WTC11 (cell line): ENCODE measurements at regions not wholly inside any gene's neighbourhood (a gene's known extent, or its start where the extent isn't known, plus 50 kb on each side); places are given as distances from the start of the nearest gene placed in this dataset.

ENCODE experiments used
- ATAC-seq: fragments of 200-7000 bp; cut with Tn5 transposase; 2 replicates; pipeline ENCODE4 v1.10.0; 2021; ENCODE audit warnings: mild to moderate bottlenecking, moderate library complexity
- CTCF ChIA-PET: fragments of 300-600 bp; sonication (Branson Sonifier 250); formaldehyde crosslinking; loops from one replicate; lab custom pipeline; 2021; ENCODE audit warnings: antibody characterized with exemption; lab: Charles Lee
- POLR2A ChIA-PET: fragments of 350-600 bp; sonication (Branson Sonifier 250); formaldehyde crosslinking; loops from one replicate; lab custom pipeline; 2021; ENCODE audit warnings: antibody characterized with exemption; lab: Charles Lee
- DNase-seq: peaks from one replicate; pipeline ENCODE4 v3.0.0; 2021; ENCODE audit warnings: low spot score
- H3K27ac Mint-ChIP-seq: 2 replicates; pipeline ENCODE4 v1.8.0; 2021; ENCODE audit warnings: mixed read lengths
- H3K27me3 Mint-ChIP-seq: 2 replicates; pipeline ENCODE4 v1.8.0; 2021; ENCODE audit warnings: low read depth, mild to moderate bottlenecking, moderate library complexity, mixed read lengths
- H3K36me3 Mint-ChIP-seq: 2 replicates; pipeline ENCODE4 v1.8.0; 2021; ENCODE audit warnings: mixed read lengths
- H3K4me1 Mint-ChIP-seq: 2 replicates; pipeline ENCODE4 v1.8.0; 2022; ENCODE audit warnings: mixed read lengths
- H3K4me3 Mint-ChIP-seq: 2 replicates; pipeline ENCODE4 v1.8.0; 2021; ENCODE audit warnings: mild to moderate bottlenecking, moderate library complexity, mixed read lengths
- H3K9me3 Mint-ChIP-seq: 2 replicates; pipeline ENCODE4 v1.8.0; 2021; ENCODE audit warnings: mixed read lengths
- AR ChIP-seq: fragments of 250-450 bp; sonication (Bioruptor Pico); IDR thresholded peaks from 2 replicates; pipeline ENCODE4 v1.9.0; 2021; ENCODE audit warnings: mild to moderate bottlenecking
- CREB1 ChIP-seq: sonication (generic); formaldehyde crosslinking; IDR thresholded peaks from 2 replicates; pipeline ENCODE4 v1.8.0; 2023; ENCODE audit warnings: mild to moderate bottlenecking, missing genetic modification reagents
- ETV6 ChIP-seq: sonication (generic); formaldehyde crosslinking; IDR thresholded peaks from 2 replicates; pipeline ENCODE4 v1.8.1; 2022; ENCODE audit warnings: mild to moderate bottlenecking, missing genetic modification reagents
- HMGA2 ChIP-seq: fragments of 250-450 bp; sonication (Bioruptor Pico); IDR thresholded peaks from 2 replicates; pipeline ENCODE4 v1.4.0; 2021; ENCODE audit warnings: mild to moderate bottlenecking, moderate library complexity
- IRF1 ChIP-seq: sonication (generic); formaldehyde crosslinking; IDR thresholded peaks from 2 replicates; pipeline ENCODE4 v1.8.0; 2023; ENCODE audit warnings: missing genetic modification reagents
- KAT7 ChIP-seq: sonication (generic); formaldehyde crosslinking; IDR thresholded peaks from 2 replicates; pipeline ENCODE4 v1.8.1; 2023; ENCODE audit warnings: missing genetic modification reagents, mild to moderate bottlenecking, borderline replicate concordance
- NFE2L1 ChIP-seq: sonication (generic); formaldehyde crosslinking; IDR thresholded peaks from 2 replicates; pipeline ENCODE4 v1.8.1; 2023; ENCODE audit warnings: missing genetic modification reagents
- RORB ChIP-seq: fragments of 250-450 bp; sonication (Bioruptor Pico); IDR thresholded peaks from 2 replicates; pipeline ENCODE4 v1.9.0; 2021; ENCODE audit warnings: mild to moderate bottlenecking
- SMAD3 ChIP-seq: sonication (generic); formaldehyde crosslinking; IDR thresholded peaks from 2 replicates; pipeline ENCODE4 v1.8.0; 2022; ENCODE audit warnings: missing genetic modification reagents, mild to moderate bottlenecking, borderline replicate concordance
- USF1 ChIP-seq: sonication (generic); formaldehyde crosslinking; IDR thresholded peaks from 2 replicates; pipeline ENCODE4 v1.8.0; 2022; ENCODE audit warnings: mild to moderate bottlenecking, missing genetic modification reagents
- ZNF138 ChIP-seq: sonication (generic); formaldehyde crosslinking; conservative IDR thresholded peaks from 2 replicates; pipeline ENCODE4 v1.8.1; 2022; ENCODE audit warnings: mild to moderate bottlenecking, moderate library complexity, missing genetic modification reagents
- ZNF317 ChIP-seq: sonication (generic); formaldehyde crosslinking; IDR thresholded peaks from 2 replicates; pipeline ENCODE4 v1.8.1; 2023; ENCODE audit warnings: low read depth, mild to moderate bottlenecking, moderate library complexity, missing genetic modification reagents, borderline replicate concordance
- ZNF396 ChIP-seq: fragments of 250-450 bp; sonication (Bioruptor Pico); IDR thresholded peaks from 2 replicates; pipeline ENCODE4 v1.8.0; 2021; ENCODE audit warnings: mild to moderate bottlenecking, moderate library complexity, borderline replicate concordance
- ZNF416 ChIP-seq: fragments of 250-450 bp; sonication (Bioruptor Pico); IDR thresholded peaks from 2 replicates; pipeline ENCODE4 v1.9.0; 2021; ENCODE audit warnings: mild to moderate bottlenecking, inconsistent platforms
- ZNF425 ChIP-seq: fragments of 250-450 bp; sonication (Bioruptor Pico); conservative IDR thresholded peaks from 2 replicates; pipeline ENCODE4 v1.9.0; 2021; ENCODE audit warnings: mild to moderate bottlenecking
- TF ChIP-seq, protein P1 (sequence below): fragments of 250-450 bp; sonication (Bioruptor Pico); IDR thresholded peaks from 2 replicates; pipeline ENCODE4 v1.8.0; 2021; ENCODE audit warnings: mild to moderate bottlenecking
- TF ChIP-seq, protein P2 (sequence below): sonication (generic); formaldehyde crosslinking; IDR thresholded peaks from 2 replicates; pipeline ENCODE4 v1.8.1; 2022; ENCODE audit warnings: mild to moderate bottlenecking, missing genetic modification reagents, moderate library complexity, borderline replicate concordance
- TF ChIP-seq, protein P3 (sequence below): sonication (generic); formaldehyde crosslinking; IDR thresholded peaks from 2 replicates; pipeline ENCODE4 v1.8.1; 2023; ENCODE audit warnings: mild to moderate bottlenecking, missing genetic modification reagents, moderate library complexity
- TF ChIP-seq, protein P4 (sequence below): sonication (generic); formaldehyde crosslinking; IDR thresholded peaks from 2 replicates; pipeline ENCODE4 v1.8.0; 2023; ENCODE audit warnings: missing genetic modification reagents, mild to moderate bottlenecking, borderline replicate concordance
- TF ChIP-seq, protein P5 (sequence below): sonication (generic); formaldehyde crosslinking; IDR thresholded peaks from 2 replicates; pipeline ENCODE4 v1.8.0; 2022; ENCODE audit warnings: mild to moderate bottlenecking, missing genetic modification reagents

DNA sequence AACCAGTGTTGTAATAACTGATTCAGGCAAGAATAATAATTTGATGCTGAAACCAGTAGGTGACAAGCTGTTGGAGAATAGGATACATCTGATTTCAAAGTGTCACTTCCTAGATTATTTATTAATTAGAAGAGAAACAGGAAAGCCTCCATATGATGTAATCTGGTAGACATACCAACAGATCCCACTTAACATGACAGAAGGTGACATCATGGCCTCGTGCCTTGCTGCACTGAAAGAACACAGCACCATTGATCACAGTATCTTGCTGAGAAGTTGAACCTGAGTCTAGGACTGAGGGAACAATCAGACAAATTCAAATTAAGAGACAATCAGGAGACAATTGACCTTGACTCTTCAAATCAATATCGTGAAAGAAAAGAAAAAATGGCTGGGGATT lies 131.6 kb upstream of the DLGAP1 start:
- TF ChIP-seq, protein P1, sequence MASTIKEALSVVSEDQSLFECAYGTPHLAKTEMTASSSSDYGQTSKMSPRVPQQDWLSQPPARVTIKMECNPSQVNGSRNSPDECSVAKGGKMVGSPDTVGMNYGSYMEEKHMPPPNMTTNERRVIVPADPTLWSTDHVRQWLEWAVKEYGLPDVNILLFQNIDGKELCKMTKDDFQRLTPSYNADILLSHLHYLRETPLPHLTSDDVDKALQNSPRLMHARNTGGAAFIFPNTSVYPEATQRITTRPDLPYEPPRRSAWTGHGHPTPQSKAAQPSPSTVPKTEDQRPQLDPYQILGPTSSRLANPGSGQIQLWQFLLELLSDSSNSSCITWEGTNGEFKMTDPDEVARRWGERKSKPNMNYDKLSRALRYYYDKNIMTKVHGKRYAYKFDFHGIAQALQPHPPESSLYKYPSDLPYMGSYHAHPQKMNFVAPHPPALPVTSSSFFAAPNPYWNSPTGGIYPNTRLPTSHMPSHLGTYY: no peak
- TF ChIP-seq, protein P2, sequence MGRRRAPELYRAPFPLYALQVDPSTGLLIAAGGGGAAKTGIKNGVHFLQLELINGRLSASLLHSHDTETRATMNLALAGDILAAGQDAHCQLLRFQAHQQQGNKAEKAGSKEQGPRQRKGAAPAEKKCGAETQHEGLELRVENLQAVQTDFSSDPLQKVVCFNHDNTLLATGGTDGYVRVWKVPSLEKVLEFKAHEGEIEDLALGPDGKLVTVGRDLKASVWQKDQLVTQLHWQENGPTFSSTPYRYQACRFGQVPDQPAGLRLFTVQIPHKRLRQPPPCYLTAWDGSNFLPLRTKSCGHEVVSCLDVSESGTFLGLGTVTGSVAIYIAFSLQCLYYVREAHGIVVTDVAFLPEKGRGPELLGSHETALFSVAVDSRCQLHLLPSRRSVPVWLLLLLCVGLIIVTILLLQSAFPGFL: no peak
- TF ChIP-seq CREB1: no peak
- no peak for TF ChIP-seq HMGA2 (CRISPR knock-in tag)
- TF ChIP-seq ZNF317 (CRISPR knock-in tag): no peak
- TF ChIP-seq RORB (CRISPR knock-in tag): no peak
- no peak for TF ChIP-seq ETV6
- no peak for TF ChIP-seq ZNF138
- no peak for TF ChIP-seq IRF1 (CRISPR knock-in tag)
- no peak for TF ChIP-seq SMAD3 (CRISPR knock-in tag)
- TF ChIP-seq, protein P3, sequence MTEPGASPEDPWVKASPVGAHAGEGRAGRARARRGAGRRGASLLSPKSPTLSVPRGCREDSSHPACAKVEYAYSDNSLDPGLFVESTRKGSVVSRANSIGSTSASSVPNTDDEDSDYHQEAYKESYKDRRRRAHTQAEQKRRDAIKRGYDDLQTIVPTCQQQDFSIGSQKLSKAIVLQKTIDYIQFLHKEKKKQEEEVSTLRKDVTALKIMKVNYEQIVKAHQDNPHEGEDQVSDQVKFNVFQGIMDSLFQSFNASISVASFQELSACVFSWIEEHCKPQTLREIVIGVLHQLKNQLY (CRISPR knock-in tag): no peak
- no peak for TF ChIP-seq USF1 (CRISPR knock-in tag)
- no peak for TF ChIP-seq NFE2L1
- TF ChIP-seq ZNF396 (CRISPR knock-in tag): no peak
- no peak for TF ChIP-seq AR (CRISPR knock-in tag)
- TF ChIP-seq ZNF425 (CRISPR knock-in tag): no peak
- TF ChIP-seq, protein P4, sequence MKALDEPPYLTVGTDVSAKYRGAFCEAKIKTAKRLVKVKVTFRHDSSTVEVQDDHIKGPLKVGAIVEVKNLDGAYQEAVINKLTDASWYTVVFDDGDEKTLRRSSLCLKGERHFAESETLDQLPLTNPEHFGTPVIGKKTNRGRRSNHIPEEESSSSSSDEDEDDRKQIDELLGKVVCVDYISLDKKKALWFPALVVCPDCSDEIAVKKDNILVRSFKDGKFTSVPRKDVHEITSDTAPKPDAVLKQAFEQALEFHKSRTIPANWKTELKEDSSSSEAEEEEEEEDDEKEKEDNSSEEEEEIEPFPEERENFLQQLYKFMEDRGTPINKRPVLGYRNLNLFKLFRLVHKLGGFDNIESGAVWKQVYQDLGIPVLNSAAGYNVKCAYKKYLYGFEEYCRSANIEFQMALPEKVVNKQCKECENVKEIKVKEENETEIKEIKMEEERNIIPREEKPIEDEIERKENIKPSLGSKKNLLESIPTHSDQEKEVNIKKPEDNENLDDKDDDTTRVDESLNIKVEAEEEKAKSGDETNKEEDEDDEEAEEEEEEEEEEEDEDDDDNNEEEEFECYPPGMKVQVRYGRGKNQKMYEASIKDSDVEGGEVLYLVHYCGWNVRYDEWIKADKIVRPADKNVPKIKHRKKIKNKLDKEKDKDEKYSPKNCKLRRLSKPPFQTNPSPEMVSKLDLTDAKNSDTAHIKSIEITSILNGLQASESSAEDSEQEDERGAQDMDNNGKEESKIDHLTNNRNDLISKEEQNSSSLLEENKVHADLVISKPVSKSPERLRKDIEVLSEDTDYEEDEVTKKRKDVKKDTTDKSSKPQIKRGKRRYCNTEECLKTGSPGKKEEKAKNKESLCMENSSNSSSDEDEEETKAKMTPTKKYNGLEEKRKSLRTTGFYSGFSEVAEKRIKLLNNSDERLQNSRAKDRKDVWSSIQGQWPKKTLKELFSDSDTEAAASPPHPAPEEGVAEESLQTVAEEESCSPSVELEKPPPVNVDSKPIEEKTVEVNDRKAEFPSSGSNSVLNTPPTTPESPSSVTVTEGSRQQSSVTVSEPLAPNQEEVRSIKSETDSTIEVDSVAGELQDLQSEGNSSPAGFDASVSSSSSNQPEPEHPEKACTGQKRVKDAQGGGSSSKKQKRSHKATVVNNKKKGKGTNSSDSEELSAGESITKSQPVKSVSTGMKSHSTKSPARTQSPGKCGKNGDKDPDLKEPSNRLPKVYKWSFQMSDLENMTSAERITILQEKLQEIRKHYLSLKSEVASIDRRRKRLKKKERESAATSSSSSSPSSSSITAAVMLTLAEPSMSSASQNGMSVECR (CRISPR knock-in tag): no peak
- TF ChIP-seq, protein P5, sequence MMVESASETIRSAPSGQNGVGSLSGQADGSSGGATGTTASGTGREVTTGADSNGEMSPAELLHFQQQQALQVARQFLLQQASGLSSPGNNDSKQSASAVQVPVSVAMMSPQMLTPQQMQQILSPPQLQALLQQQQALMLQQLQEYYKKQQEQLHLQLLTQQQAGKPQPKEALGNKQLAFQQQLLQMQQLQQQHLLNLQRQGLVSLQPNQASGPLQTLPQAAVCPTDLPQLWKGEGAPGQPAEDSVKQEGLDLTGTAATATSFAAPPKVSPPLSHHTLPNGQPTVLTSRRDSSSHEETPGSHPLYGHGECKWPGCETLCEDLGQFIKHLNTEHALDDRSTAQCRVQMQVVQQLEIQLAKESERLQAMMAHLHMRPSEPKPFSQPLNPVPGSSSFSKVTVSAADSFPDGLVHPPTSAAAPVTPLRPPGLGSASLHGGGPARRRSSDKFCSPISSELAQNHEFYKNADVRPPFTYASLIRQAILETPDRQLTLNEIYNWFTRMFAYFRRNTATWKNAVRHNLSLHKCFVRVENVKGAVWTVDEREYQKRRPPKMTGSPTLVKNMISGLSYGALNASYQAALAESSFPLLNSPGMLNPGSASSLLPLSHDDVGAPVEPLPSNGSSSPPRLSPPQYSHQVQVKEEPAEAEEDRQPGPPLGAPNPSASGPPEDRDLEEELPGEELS: no peak
- TF ChIP-seq ZNF416 (CRISPR knock-in tag): no peak
- no peak for TF ChIP-seq KAT7 (CRISPR knock-in tag)
- TF ChIP-seq, all 79 proteins: peak for 0
- no peaks in the 10 kb centered on the region for H3K4me1 Mint-ChIP-seq

More for the DNA sequence above, 131.6 kb upstream of the DLGAP1 start:
- H3K27me3 Mint-ChIP-seq: no peaks in the 10 kb centered on the region
- DNase-seq (no peak), ATAC-seq (no peak)
- no peaks in the 10 kb centered on the region for H3K36me3 Mint-ChIP-seq
- POLR2A ChIA-PET: no interaction called here
- peaks cover 10% of the 10 kb centered on the region; the same call in 1 of the 2 replicates for H3K9me3 Mint-ChIP-seq
- H3K4me3 Mint-ChIP-seq: no peak overlapping the region
- CTCF ChIA-PET: no interaction called here
- H3K27ac Mint-ChIP-seq: no peak overlapping the region
